Body of pancreas (tissue), 4 donors: ENCODE measurements at regions not wholly inside any gene's neighbourhood (a gene's known extent, or its start where the extent isn't known, plus 50 kb on each side); places are given as distances from the start of the nearest gene placed in this dataset.

ENCODE experiments used
- POLR2A ChIP-seq, 3 donors: fragments of 450-650 bp; IDR thresholded peaks; one replicate each; pipeline ENCODE4 v1.6.1; 2016; ENCODE audit warnings: antibody characterized with exemption in 3 of 3, mild to moderate bottlenecking in 2 of 3
- TF ChIP-seq, protein P1 (sequence below), 7 experiments: fragments of 450-650 bp in 4 of 7; fragments of 200-600 bp in 3 of 7; sonication (generic) in 3 of 7; IDR thresholded peaks; one replicate each; pipeline ENCODE4 v1.5.1; 2016 to 2019; ENCODE audit warnings: antibody characterized with exemption in 7 of 7

- no peak for TF ChIP-seq POLR2A (IDR thresholded peaks at IDR 0.05)
- TF ChIP-seq, protein P1, sequence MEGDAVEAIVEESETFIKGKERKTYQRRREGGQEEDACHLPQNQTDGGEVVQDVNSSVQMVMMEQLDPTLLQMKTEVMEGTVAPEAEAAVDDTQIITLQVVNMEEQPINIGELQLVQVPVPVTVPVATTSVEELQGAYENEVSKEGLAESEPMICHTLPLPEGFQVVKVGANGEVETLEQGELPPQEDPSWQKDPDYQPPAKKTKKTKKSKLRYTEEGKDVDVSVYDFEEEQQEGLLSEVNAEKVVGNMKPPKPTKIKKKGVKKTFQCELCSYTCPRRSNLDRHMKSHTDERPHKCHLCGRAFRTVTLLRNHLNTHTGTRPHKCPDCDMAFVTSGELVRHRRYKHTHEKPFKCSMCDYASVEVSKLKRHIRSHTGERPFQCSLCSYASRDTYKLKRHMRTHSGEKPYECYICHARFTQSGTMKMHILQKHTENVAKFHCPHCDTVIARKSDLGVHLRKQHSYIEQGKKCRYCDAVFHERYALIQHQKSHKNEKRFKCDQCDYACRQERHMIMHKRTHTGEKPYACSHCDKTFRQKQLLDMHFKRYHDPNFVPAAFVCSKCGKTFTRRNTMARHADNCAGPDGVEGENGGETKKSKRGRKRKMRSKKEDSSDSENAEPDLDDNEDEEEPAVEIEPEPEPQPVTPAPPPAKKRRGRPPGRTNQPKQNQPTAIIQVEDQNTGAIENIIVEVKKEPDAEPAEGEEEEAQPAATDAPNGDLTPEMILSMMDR (IDR thresholded peaks at IDR 0.05): no peak
Measured at GRCh38 chr3:76495216-76495615, 544.7 kb upstream of the ROBO2 start.
